Duodenal mucosa (tissue), 2 donors: ENCODE measurements at regions not wholly inside any gene's neighbourhood (a gene's known extent, or its start where the extent isn't known, plus 50 kb on each side); places are given as distances from the start of the nearest gene placed in this dataset.
"Not testable (repeated sequence)": the region's sequence is repeated elsewhere in the genome, so short reads cannot be mapped to it uniquely, and the experiment has no call there.

Source experiments
- H3K27ac ChIP-seq: one replicate; pipeline ENCODE4 v1.7.0; 2013; ENCODE audit warnings: low read depth, low read length
- H3K27me3 ChIP-seq, 2 donors: one replicate each; pipeline ENCODE4 v1.7.0; 2013; ENCODE audit warnings: low read length in 2 of 2, control low read depth in 1 of 2; ENCODE audit not compliant: insufficient read depth in 2 of 2, control insufficient read depth in 1 of 2
- H3K36me3 ChIP-seq, 2 donors: one replicate each; pipeline ENCODE4 v1.7.0; 2013; ENCODE audit warnings: low read length in 2 of 2, control low read depth in 1 of 2; ENCODE audit not compliant: insufficient read depth in 2 of 2, control insufficient read depth in 1 of 2
- H3K4me1 ChIP-seq, 2 donors: one replicate each; pipeline ENCODE4 v1.7.0; 2013; ENCODE audit warnings: low read length in 2 of 2, control low read depth in 1 of 2; ENCODE audit not compliant: insufficient read depth in 2 of 2, control insufficient read depth in 1 of 2
- H3K4me3 ChIP-seq, 2 donors: one replicate each; pipeline ENCODE4 v1.7.0; 2013; ENCODE audit warnings: low read length in 2 of 2, low read depth in 1 of 2
- H3K9ac ChIP-seq, 2 donors: one replicate each; pipeline ENCODE4 v1.7.0; 2013; ENCODE audit warnings: low read length in 2 of 2, low read depth in 1 of 2
- H3K9me3 ChIP-seq, 2 donors: one replicate each; pipeline ENCODE4 v1.7.0; 2013; ENCODE audit warnings: low read length in 2 of 2, control low read depth in 1 of 2; ENCODE audit not compliant: control insufficient read depth in 1 of 2

GRCh38 chr5:83810511-83810910, 89.9 kb upstream of the HAPLN1 start:
- Histone ChIP-seq H3K27me3 (no peaks in the 10 kb centered on the region), H3K36me3 (no peaks in the 10 kb centered on the region), H3K27ac (no peak overlapping the region), H3K9me3 (no peaks in the 10 kb centered on the region), H3K4me1 (no peaks in the 10 kb centered on the region), H3K4me3 (no peak overlapping the region), H3K9ac (no peak overlapping the region)

- Histone ChIP-seq H3K27me3 (no peaks in the 10 kb centered on the region), H3K4me3 (no peak overlapping the region), H3K36me3 (no peaks in the 10 kb centered on the region), H3K9me3 (no peaks in the 10 kb centered on the region), H3K9ac (no peak overlapping the region), H3K4me1 (no peaks in the 10 kb centered on the region), H3K27ac (no peak overlapping the region)
These were observed 82.0 kb upstream of the HAPLN1 start for GRCh38 chr5:83802686-83803085.

- no peaks in the 10 kb centered on the region for H3K36me3 ChIP-seq
- H3K9ac ChIP-seq: no peak overlapping the region
- no peaks in the 10 kb centered on the region for H3K4me1 ChIP-seq
- no peaks in the 10 kb centered on the region for H3K9me3 ChIP-seq
- no peak overlapping the region for H3K27ac ChIP-seq
- H3K27me3 ChIP-seq: no peaks in the 10 kb centered on the region
- H3K4me3 ChIP-seq: no peak overlapping the region
These were observed 79.5 kb upstream of the HAPLN1 start for GRCh38 chr5:83800201-83800600.

- H3K4me3 ChIP-seq, H3K9me3 ChIP-seq, H3K36me3 ChIP-seq, H3K4me1 ChIP-seq, H3K9ac ChIP-seq, H3K27ac ChIP-seq, H3K27me3 ChIP-seq: not testable (repeated sequence)
These were observed 78.4 kb upstream of the HAPLN1 start for GRCh38 chr5:83799020-83799419.

GRCh38 chr5:83789371-83789770, 68.7 kb upstream of the HAPLN1 start:
- no peak overlapping the region for H3K27ac ChIP-seq
- no peaks in the 10 kb centered on the region for H3K9me3 ChIP-seq
- no peak overlapping the region for H3K9ac ChIP-seq
- no peak overlapping the region for H3K4me3 ChIP-seq
- no peaks in the 10 kb centered on the region for H3K36me3 ChIP-seq
- no peaks in the 10 kb centered on the region for H3K27me3 ChIP-seq
- no peaks in the 10 kb centered on the region for H3K4me1 ChIP-seq

GRCh38 chr5:83787631-83788030, 67.0 kb upstream of the HAPLN1 start:
- no peaks in the 10 kb centered on the region for H3K4me1 ChIP-seq
- no peak overlapping the region for H3K4me3 ChIP-seq
- no peak overlapping the region for H3K27ac ChIP-seq
- no peaks in the 10 kb centered on the region for H3K27me3 ChIP-seq
- H3K9ac ChIP-seq: no peak overlapping the region
- no peaks in the 10 kb centered on the region for H3K36me3 ChIP-seq
- no peaks in the 10 kb centered on the region for H3K9me3 ChIP-seq

GRCh38 chr5:83785176-83785668, 64.6 kb upstream of the HAPLN1 start:
- Histone ChIP-seq H3K9ac (no peak overlapping the region), H3K4me3 (no peak overlapping the region), H3K4me1 (peaks cover 0 to 4% of the 10 kb centered on the region in 2 donors), H3K27ac (no peak overlapping the region), H3K27me3 (no peaks in the 10 kb centered on the region), H3K9me3 (no peaks in the 10 kb centered on the region), H3K36me3 (no peaks in the 10 kb centered on the region)

GRCh38 chr5:83780699-83781350, 60.2 kb upstream of the HAPLN1 start:
- H3K27ac ChIP-seq: no peak overlapping the region
- H3K36me3 ChIP-seq: no peaks in the 10 kb centered on the region
- H3K4me1 ChIP-seq: peaks cover 0 to 16% of the 10 kb centered on the region in 2 donors
- H3K27me3 ChIP-seq: no peaks in the 10 kb centered on the region
- H3K9me3 ChIP-seq: no peaks in the 10 kb centered on the region
- H3K4me3 ChIP-seq: no peak overlapping the region
- H3K9ac ChIP-seq: no peak overlapping the region

GRCh38 chr5:83777856-83778255, 57.2 kb upstream of the HAPLN1 start:
- Histone ChIP-seq H3K27me3 (no peaks in the 10 kb centered on the region), H3K27ac (no peak overlapping the region), H3K9ac (no peak overlapping the region), H3K36me3 (no peaks in the 10 kb centered on the region), H3K4me3 (no peak overlapping the region), H3K9me3 (no peaks in the 10 kb centered on the region), H3K4me1 (peaks cover 0 to 16% of the 10 kb centered on the region in 2 donors)

GRCh38 chr5:83776437-83777031, 55.9 kb upstream of the HAPLN1 start:
- no peak overlapping the region for H3K27ac ChIP-seq
- H3K4me3 ChIP-seq: no peak overlapping the region
- no peaks in the 10 kb centered on the region for H3K9me3 ChIP-seq
- H3K36me3 ChIP-seq: no peaks in the 10 kb centered on the region
- peaks cover 0 to 16% of the 10 kb centered on the region in 2 donors for H3K4me1 ChIP-seq
- H3K27me3 ChIP-seq: no peaks in the 10 kb centered on the region
- H3K9ac ChIP-seq: no peak overlapping the region
